ENCODE measurements at regions not wholly inside any gene's neighbourhood (a gene's known extent, or its start where the extent isn't known, plus 50 kb on each side); places are given as distances from the start of the nearest gene placed in this dataset.
"Not testable (repeated sequence)": the region's sequence is repeated elsewhere in the genome, so short reads cannot be mapped to it uniquely, and the experiment has no call there.

DNA sequence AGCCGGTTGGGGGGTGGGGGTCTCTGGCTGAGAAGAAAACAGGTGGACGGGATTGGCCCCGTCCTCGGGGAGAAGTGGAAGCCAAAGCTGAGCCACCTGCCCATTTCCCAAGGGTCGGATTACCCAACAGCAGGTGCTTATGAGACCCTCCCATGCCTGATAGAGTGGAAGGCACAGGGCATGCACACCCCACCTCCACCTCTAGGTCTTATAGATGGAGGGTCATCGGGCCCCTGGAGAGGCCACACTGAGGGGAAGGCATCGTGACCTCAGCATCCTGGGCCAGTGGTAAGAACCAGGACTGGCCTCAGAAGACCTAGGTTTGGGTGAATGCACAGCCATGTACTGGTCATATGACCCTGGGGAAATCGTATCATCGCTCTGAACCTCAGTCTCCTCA lies 85.9 kb downstream of the BUD13 start:
- Histone ChIP-seq H3K9me3 (ENCODE audit: insufficient read depth, low read length) (no peaks in the 10 kb centered on the region), H2AFZ (ENCODE audit: low read depth, low read length) (no peak overlapping the region), H3K79me2 (ENCODE audit: low read length) (no peaks in the 10 kb centered on the region), H3K9ac (ENCODE audit: low read length) (no peak overlapping the region), H3K4me2 (ENCODE audit: low read length) (no peak overlapping the region), H3K27me3 (ENCODE audit: low read depth, low read length) (0 out of 2 replicates have a peak, but pooled peaks cover 9% of the 10 kb centered on the region), H4K20me1 (ENCODE audit: insufficient read depth, low read length) (no peaks in the 10 kb centered on the region), H3K27ac (ENCODE audit: low read length) (no peak overlapping the region), H3K4me3 (ENCODE audit: low read length) (no peak overlapping the region), H3K36me3 (replicated peaks; ENCODE audit: low read depth, low read length) (no peaks in the 10 kb centered on the region), H3K4me1 (ENCODE audit: low read length) (no peaks in the 10 kb centered on the region)
- TF ChIP-seq EZH2phosphoT487 (IDR thresholded peaks at IDR 0.05; ENCODE audit: low read depth), result no peak
- TF ChIP-seq, protein P1, sequence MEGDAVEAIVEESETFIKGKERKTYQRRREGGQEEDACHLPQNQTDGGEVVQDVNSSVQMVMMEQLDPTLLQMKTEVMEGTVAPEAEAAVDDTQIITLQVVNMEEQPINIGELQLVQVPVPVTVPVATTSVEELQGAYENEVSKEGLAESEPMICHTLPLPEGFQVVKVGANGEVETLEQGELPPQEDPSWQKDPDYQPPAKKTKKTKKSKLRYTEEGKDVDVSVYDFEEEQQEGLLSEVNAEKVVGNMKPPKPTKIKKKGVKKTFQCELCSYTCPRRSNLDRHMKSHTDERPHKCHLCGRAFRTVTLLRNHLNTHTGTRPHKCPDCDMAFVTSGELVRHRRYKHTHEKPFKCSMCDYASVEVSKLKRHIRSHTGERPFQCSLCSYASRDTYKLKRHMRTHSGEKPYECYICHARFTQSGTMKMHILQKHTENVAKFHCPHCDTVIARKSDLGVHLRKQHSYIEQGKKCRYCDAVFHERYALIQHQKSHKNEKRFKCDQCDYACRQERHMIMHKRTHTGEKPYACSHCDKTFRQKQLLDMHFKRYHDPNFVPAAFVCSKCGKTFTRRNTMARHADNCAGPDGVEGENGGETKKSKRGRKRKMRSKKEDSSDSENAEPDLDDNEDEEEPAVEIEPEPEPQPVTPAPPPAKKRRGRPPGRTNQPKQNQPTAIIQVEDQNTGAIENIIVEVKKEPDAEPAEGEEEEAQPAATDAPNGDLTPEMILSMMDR (IDR thresholded peaks at IDR 0.05; ENCODE audit: low read depth, low read length), result no peak

GRCh38 chr11:116683982-116684381 lies 88.8 kb downstream of the BUD13 start:
- Histone ChIP-seq H3K9me3 (ENCODE audit: insufficient read depth, low read length) (no peaks in the 10 kb centered on the region), H3K4me3 (ENCODE audit: low read length) (no peak overlapping the region), H3K79me2 (ENCODE audit: low read length) (no peaks in the 10 kb centered on the region), H3K27ac (ENCODE audit: low read length) (no peak overlapping the region), H4K20me1 (ENCODE audit: insufficient read depth, low read length) (no peaks in the 10 kb centered on the region), H3K9ac (ENCODE audit: low read length) (no peak overlapping the region), H3K4me1 (ENCODE audit: low read length) (peaks cover 16% of the 10 kb centered on the region), H3K27me3 (ENCODE audit: low read depth, low read length) (0 out of 2 replicates have a peak, but pooled peaks cover 9% of the 10 kb centered on the region), H2AFZ (ENCODE audit: low read depth, low read length) (no peak overlapping the region), H3K4me2 (ENCODE audit: low read length) (no peak overlapping the region), H3K36me3 (replicated peaks; ENCODE audit: low read depth, low read length) (no peaks in the 10 kb centered on the region)
- TF ChIP-seq, protein P1 (IDR thresholded peaks at IDR 0.05; ENCODE audit: low read depth, low read length), result no peak
- TF ChIP-seq EZH2phosphoT487 (IDR thresholded peaks at IDR 0.05; ENCODE audit: low read depth), result no peak

GRCh38 chr11:116680349-116681125 lies 92.2 kb downstream of the BUD13 start:
- Histone ChIP-seq H3K27me3 (ENCODE audit: low read depth, low read length) (0 out of 2 replicates have a peak, but pooled peaks cover 8% of the 10 kb centered on the region), H3K4me2 (ENCODE audit: low read length) (peak overlapping the region; percentile 62), H3K4me3 (ENCODE audit: low read length) (peak overlapping the region; percentile 22), H3K79me2 (ENCODE audit: low read length) (no peaks in the 10 kb centered on the region), H2AFZ (ENCODE audit: low read depth, low read length) (0 out of 2 replicates have a peak overlapping the region, but pooled peaks have one; percentile 7), H3K9me3 (ENCODE audit: insufficient read depth, low read length) (no peaks in the 10 kb centered on the region), H3K4me1 (ENCODE audit: low read length) (peaks cover 16% of the 10 kb centered on the region), H4K20me1 (ENCODE audit: insufficient read depth, low read length) (no peaks in the 10 kb centered on the region), H3K36me3 (replicated peaks; ENCODE audit: low read depth, low read length) (no peaks in the 10 kb centered on the region), H3K9ac (ENCODE audit: low read length) (no peak overlapping the region), H3K27ac (ENCODE audit: low read length) (no peak overlapping the region)
- TF ChIP-seq EZH2phosphoT487 (IDR thresholded peaks at IDR 0.05; ENCODE audit: low read depth), result no peak
- TF ChIP-seq, protein P1 (IDR thresholded peaks at IDR 0.05; ENCODE audit: low read depth, low read length), result no peak

DNA sequence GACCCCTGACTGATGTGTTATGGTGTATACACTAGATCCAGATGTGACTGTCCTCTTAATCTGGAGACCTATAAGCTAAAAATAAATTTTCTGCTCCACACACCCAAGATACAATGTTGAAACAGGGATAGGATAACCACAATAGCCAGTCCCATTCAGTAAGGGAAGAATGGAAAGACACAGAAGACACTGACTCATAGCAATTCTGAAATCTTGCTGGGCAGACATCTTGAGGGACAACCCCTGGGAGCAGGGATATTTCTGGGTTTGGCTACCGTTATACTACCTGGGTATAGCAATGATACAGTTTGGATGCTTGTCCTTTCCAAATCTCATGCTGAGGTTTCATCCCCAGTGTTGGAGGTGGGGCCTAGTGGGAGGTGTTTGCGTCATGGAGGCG lies 93.9 kb downstream of the BUD13 start:
- no peak overlapping the region for H3K4me3 ChIP-seq (ENCODE audit: low read length)
- no peaks in the 10 kb centered on the region for H3K9me3 ChIP-seq (ENCODE audit: insufficient read depth, low read length)
- H3K9ac ChIP-seq (ENCODE audit: low read length), result no peak overlapping the region
- no peaks in the 10 kb centered on the region for H3K27me3 ChIP-seq (ENCODE audit: low read depth, low read length)
- H3K36me3 ChIP-seq (replicated peaks; ENCODE audit: low read depth, low read length), result no peaks in the 10 kb centered on the region
- H3K4me1 ChIP-seq (ENCODE audit: low read length), result peaks cover 16% of the 10 kb centered on the region
- no peaks in the 10 kb centered on the region for H3K79me2 ChIP-seq (ENCODE audit: low read length)
- no peaks in the 10 kb centered on the region for H4K20me1 ChIP-seq (ENCODE audit: insufficient read depth, low read length)
- no peak overlapping the region for H3K4me2 ChIP-seq (ENCODE audit: low read length)
- TF ChIP-seq EZH2phosphoT487 (IDR thresholded peaks at IDR 0.05; ENCODE audit: low read depth), result no peak
- TF ChIP-seq, protein P1 (IDR thresholded peaks at IDR 0.05; ENCODE audit: low read depth, low read length), result no peak
- H2AFZ ChIP-seq (ENCODE audit: low read depth, low read length), result no peak overlapping the region
- no peak overlapping the region for H3K27ac ChIP-seq (ENCODE audit: low read length)

DNA sequence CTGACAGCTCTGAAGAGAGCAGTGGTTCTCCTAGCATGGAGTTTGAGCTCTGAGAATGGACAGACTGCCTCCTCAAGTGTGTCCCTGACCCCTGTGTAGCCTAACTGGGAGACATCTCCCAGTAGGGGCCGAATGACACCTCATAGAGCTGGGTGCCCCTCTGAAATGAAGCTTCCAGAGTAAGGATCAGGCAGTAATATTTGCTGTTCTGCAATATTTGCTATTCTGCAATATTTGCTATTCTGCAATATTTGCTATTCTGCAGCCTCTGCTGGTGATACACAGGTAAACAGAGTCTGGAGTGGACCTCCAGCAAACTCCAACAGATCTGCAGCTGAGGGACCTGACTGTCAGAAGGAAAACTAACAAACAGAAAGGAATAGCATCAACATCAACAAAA lies 105.5 kb downstream of the BUD13 start:
- H3K4me3 ChIP-seq (ENCODE audit: low read length); H3K79me2 ChIP-seq (ENCODE audit: low read length); H4K20me1 ChIP-seq (ENCODE audit: insufficient read depth, low read length); H3K4me2 ChIP-seq (ENCODE audit: low read length); H3K9ac ChIP-seq (ENCODE audit: low read length); H3K36me3 ChIP-seq (replicated peaks; ENCODE audit: low read depth, low read length); H3K4me1 ChIP-seq (ENCODE audit: low read length); H2AFZ ChIP-seq (ENCODE audit: low read depth, low read length); H3K27ac ChIP-seq (ENCODE audit: low read length): not testable (repeated sequence)
- peaks cover 16% of the 10 kb centered on the region; the same call in 1 of the 2 replicates for H3K9me3 ChIP-seq (ENCODE audit: insufficient read depth, low read length)
- peaks cover 27% of the 10 kb centered on the region for H3K27me3 ChIP-seq (ENCODE audit: low read depth, low read length)

GRCh38 chr11:116666673-116667249 lies 106.0 kb downstream of the BUD13 start:
- H4K20me1 ChIP-seq (ENCODE audit: insufficient read depth, low read length); H3K4me2 ChIP-seq (ENCODE audit: low read length); H3K4me1 ChIP-seq (ENCODE audit: low read length); H3K9ac ChIP-seq (ENCODE audit: low read length); H3K36me3 ChIP-seq (replicated peaks; ENCODE audit: low read depth, low read length); H3K27ac ChIP-seq (ENCODE audit: low read length); H3K79me2 ChIP-seq (ENCODE audit: low read length); H2AFZ ChIP-seq (ENCODE audit: low read depth, low read length); H3K4me3 ChIP-seq (ENCODE audit: low read length): not testable (repeated sequence)
- peaks cover 27% of the 10 kb centered on the region for H3K27me3 ChIP-seq (ENCODE audit: low read depth, low read length)
- H3K9me3 ChIP-seq (ENCODE audit: insufficient read depth, low read length), result peaks cover 16% of the 10 kb centered on the region; the same call in 1 of the 2 replicates

Data from OCI-LY3 (cell line).